Fibroblast of skin of abdomen (primary cell): ENCODE measurements at regions not wholly inside any gene's neighbourhood (a gene's known extent, or its start where the extent isn't known, plus 50 kb on each side); places are given as distances from the start of the nearest gene placed in this dataset.
"Not testable (repeated sequence)": the region's sequence is repeated elsewhere in the genome, so short reads cannot be mapped to it uniquely, and the experiment has no call there.

ENCODE experiments used
- DNase-seq: peaks from one replicate; pipeline ENCODE4 v3.0.0-alpha.2; 2013

GRCh38 chr6:137787016-137787415 lies 80.0 kb upstream of the TNFAIP3 start:
- DNase-seq: peak; percentile 72

DNA sequence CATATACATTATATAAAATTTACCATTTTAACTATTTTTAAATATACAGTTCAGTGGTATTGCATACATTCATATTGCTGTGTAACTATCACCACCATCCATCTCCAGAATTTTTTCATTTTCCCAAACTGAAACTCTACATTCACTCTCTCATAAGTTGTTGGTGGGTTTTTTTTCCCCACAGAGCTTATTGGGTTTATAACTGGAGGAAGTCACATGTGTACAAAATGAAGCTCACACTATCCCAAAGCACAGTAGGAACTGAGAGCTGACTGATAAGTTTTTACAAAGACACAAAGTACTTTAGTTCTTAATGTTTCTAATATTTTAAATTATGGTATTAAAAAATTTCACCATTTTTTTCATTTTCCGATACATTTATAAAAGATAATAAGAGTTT lies 78.8 kb upstream of the TNFAIP3 start:
- DNase-seq: no peak

GRCh38 chr6:137791281-137792159 lies 75.5 kb upstream of the TNFAIP3 start:
- no peak for DNase-seq

- no peak for DNase-seq
Measured at GRCh38 chr6:137792160-137793033, 74.7 kb upstream of the TNFAIP3 start.

DNA sequence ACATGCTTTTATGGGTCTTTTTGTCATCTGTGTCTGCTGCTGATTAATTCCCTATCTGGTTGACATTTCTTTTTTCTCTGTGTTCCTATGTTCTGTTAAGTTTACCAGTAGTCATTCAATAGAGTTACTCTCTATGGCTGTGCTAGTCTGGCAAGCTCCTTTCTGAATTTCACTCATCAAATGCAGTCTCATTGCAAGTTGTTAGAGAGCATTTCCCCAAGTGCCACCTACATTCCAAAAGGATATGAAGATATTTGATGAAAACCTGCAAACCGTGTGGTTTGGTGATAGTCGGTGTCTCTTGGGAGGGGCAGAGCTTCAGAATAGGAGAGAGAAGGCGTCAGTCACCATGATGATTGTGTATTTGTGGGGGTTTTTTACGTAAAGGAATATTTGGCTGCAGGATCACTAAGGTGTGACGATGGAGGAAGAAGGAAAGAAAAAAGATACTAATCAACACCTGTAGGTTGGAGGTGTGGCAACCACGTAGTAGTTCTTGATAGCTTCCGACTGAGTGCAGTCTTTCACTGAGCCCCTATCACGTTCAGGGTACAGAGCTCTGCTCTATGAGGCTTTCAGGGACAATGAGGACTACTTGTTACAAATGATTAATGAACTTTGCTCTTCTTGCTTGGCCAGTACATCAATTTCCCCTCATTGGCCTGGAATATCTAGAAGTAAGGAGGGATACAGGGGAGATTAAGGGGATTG lies 73.1 kb upstream of the TNFAIP3 start:
- DNase-seq: no peak

GRCh38 chr6:137794516-137795201 lies 72.4 kb upstream of the TNFAIP3 start:
- DNase-seq: no peak

- DNase-seq: no peak
Measured at GRCh38 chr6:137795501-137795900, 71.6 kb upstream of the TNFAIP3 start.

DNA sequence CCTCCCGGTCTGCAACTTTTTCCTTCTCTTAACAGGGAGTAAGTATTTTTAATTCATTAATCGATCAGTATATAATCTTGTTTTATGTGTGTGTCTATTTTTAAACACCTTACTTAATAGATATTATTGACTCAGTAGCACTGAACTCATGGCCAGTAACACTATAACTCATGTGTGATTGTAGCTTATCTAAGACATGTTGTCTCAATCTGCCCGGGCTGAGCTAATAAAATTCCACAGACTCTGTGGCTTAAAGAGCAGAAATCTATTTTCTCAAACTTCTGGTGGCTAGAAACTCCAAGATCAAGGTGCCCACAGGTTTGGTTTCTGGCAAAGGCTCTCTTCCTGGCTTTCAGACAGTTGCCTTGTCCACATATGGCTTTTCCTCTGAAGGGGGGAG lies 68.8 kb upstream of the TNFAIP3 start:
- DNase-seq: no peak

DNA sequence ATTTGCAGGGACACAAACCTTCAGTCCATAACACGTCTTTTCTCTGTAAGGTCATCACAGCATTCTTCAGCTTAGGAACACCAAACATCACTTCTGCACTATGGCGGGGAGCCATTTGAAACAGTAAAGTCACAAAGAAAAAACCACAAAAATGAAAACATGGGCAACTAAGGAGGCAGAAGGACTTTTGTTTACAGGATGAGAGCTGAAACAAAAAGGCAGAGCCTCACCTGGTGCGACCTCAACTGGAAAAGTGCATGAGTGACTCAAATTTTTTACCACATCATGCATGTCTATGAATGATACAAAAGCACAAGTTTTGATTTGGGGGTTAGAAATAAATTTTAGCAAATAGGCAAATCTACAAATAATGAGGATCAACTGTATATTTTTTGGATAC lies 68.2 kb upstream of the TNFAIP3 start:
- no peak for DNase-seq

GRCh38 chr6:137799950-137800568 lies 67.0 kb upstream of the TNFAIP3 start:
- DNase-seq: peak; percentile 47

DNA sequence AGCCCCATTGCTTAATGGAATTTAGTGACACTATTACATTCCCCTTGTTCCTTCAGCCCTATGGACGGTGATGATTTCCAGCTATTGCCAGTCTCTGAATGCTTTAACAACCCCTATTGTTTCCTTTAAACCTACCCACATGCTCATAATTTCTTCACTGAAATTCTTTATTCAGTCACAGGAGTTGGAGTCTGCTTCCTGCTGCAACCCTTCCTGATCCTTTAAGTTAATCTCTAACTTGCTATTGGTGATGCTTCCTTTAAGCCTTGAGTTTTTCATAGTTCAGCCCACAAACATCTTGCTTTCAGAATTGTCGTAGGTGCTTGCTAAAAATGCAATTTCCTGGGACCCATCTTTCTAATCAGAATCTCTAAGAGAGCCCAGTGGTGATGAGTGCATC lies 66.3 kb upstream of the TNFAIP3 start:
- no peak for DNase-seq

DNA sequence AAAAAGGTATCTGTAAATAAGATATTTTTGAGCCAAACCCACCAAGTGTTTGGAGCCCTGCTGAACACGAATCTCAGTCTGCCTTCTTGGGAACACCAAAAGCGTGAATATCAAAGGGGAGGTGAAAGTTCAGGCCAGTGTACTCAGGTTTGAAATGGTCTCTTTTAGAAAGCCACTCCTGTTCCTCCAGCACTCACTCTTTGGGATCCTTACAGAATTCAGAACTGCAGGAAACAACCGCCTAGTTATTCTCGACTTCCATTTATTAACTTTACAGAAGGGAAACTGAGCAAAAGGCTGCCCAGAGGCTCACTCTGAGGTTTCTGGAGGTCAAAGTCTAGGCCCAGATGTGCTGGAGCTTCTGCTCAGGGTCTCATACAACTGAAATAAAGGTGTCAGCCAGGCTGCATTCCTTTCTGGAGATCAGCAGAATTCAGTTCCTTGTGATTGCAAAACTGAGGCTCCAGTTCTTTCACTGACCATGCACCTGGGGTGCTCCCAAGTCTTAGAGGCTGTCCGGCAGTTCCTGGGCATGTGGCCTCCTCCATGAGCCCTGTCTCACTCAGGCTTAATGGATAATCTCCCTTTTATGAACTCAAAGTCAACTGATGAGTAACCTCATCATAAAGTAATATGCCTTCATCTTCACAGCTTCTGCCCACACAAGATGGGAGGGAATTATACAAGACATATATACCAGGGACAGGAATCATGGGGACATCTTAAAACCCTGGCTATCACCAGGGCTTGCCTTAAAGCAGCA lies 65.5 kb upstream of the TNFAIP3 start:
- no peak for DNase-seq

GRCh38 chr6:137802408-137803182 lies 64.5 kb upstream of the TNFAIP3 start:
- DNase-seq: no peak

DNA sequence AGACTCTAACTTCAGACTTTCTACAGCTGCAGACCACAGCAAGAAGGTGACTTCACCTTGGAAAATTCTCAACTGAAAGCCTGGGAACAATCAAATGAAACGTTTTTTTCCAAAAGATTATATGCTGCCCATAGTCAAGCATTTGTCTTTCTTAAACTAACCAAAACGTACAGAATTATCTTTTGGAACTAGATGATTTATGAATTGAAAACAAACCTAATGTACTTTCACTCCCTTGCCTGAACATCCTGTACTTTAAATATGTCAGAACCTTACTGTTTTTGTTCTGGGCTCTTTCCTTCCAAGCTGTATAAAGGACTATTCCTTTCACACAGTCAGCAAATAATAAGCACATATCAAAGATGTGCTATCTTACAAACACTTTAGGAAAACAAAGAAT lies 62.4 kb upstream of the TNFAIP3 start:
- peak; percentile 52 for DNase-seq

DNA sequence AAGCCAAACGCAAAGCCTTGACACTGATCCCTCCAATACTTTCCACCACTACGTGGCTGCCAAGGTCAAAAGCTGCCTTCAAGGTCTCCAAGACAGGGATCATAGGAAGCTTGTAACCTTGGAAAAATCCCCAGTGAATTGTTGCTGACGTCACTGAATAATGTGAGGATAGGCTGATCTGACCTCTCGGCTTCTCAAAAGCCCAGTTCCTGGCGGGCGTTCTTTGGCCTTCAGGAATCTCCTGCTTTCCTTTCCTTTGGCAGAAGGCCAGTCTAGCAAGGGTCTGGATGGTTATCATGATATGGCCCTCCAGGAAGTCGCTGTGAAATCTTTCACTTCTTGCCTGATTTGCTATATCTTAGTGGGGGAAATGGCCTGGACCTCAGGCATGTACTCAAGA lies 61.4 kb upstream of the TNFAIP3 start:
- DNase-seq: no peak

GRCh38 chr6:137806914-137807682 lies 60.0 kb upstream of the TNFAIP3 start:
- no peak for DNase-seq

- peak; percentile 76 for DNase-seq
Measured at GRCh38 chr6:137808191-137808590, 58.9 kb upstream of the TNFAIP3 start.

DNA sequence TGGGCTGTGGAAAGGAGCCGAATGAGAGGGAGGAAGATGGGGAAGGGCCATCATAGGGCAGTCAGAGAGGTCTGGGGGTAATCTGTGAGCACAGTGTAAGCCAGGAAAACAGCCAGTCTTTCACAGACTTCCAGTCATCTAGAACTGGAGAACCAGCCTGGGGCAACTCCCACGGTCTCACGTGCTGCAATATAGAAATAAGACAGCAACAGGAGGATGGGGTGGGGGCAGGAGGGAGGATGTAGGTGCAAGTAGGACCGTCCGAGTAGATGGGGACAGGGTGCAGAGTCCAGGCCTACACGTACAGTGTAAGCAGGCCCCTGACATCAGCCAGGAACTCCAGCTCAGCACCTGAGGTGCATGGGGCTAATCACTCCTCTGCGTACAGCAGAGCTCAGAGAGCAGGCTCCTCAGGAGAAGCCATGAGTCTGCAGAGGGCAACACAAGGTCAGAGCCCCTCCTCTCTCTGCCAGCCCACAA lies 58.2 kb upstream of the TNFAIP3 start:
- DNase-seq: no peak

- DNase-seq: not testable (repeated sequence)
Measured at GRCh38 chr6:137809895-137810553, 57.0 kb upstream of the TNFAIP3 start.
